ENCODE measurements at regions not wholly inside any gene's neighbourhood (a gene's known extent, or its start where the extent isn't known, plus 50 kb on each side); places are given as distances from the start of the nearest gene placed in this dataset.

DNA sequence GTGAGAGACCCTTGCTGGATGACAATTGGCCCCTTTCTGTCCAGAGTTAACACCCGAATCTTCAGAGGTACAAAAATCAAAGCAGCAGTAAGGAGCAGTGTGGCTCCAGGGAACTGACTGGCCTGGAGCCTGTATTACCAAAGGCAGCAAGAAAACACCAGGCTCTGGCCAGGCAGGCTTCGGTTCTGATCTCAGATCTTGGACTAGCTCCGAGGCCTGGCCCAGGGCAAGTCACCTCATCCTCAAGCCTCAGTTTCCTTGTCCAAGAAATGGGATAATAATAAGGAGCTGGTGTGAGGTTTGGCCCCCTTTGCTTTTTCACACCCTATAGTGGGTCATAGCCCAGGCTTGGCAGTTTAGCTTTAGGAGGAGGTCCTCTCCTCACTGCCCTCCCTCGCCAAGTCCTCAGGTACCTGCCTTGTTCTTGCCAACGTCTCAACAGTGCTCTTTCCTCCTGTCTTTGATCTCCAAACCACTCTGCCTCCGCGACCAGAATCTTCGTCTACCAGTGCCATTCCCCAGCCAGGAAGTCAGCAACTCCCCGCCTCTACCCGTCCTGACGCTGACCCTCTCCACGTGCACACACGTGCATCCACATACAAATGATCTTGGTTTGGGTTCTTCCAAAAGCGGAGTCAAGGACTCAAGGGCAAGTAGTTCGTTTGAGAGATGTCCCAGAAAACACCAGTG is 82.6 kb upstream of the TLE3 start:
- no peak overlapping the region for H3K27ac ChIP-seq
- TF ChIP-seq POLR2A (IDR thresholded peaks at IDR 0.05) (no peak), POLR2AphosphoS5 (IDR thresholded peaks at IDR 0.05) (no peak), CTCF (IDR thresholded peaks at IDR 0.05) (no peak)
- DNase-seq (ENCODE audit: low spot score) = no peak
- WGBS = 74% methylated on average over 15 of the region's 15 CpGs
- no peak overlapping the region for H3K4me3 ChIP-seq
- H3K4me1 ChIP-seq (replicated peaks) = no peaks in the 10 kb centered on the region
- intact Hi-C loops (cut with DNase I) = no loop called here
- no peaks in the 10 kb centered on the region for H3K27me3 ChIP-seq (replicated peaks; ENCODE audit: insufficient read depth)
- no peaks in the 10 kb centered on the region for H3K9me3 ChIP-seq
- H3K36me3 ChIP-seq = no peaks in the 10 kb centered on the region

GRCh38 chr15:70179309-70179892 is 81.7 kb upstream of the TLE3 start:
- no peaks in the 10 kb centered on the region for H3K4me1 ChIP-seq (replicated peaks)
- DNase-seq (ENCODE audit: low spot score) = no peak
- TF ChIP-seq CTCF (IDR thresholded peaks at IDR 0.05) = no peak
- TF ChIP-seq POLR2A (IDR thresholded peaks at IDR 0.05) = no peak
- no peak for TF ChIP-seq POLR2AphosphoS5 (IDR thresholded peaks at IDR 0.05)
- H3K27me3 ChIP-seq (replicated peaks; ENCODE audit: insufficient read depth) = no peaks in the 10 kb centered on the region
- intact Hi-C loops (cut with DNase I) = no loop called here
- no peak overlapping the region for H3K27ac ChIP-seq
- no peak overlapping the region for H3K4me3 ChIP-seq
- 91% methylated on average over 1 of the region's 1 CpG for WGBS
- H3K36me3 ChIP-seq = no peaks in the 10 kb centered on the region
- H3K9me3 ChIP-seq = no peaks in the 10 kb centered on the region

DNA sequence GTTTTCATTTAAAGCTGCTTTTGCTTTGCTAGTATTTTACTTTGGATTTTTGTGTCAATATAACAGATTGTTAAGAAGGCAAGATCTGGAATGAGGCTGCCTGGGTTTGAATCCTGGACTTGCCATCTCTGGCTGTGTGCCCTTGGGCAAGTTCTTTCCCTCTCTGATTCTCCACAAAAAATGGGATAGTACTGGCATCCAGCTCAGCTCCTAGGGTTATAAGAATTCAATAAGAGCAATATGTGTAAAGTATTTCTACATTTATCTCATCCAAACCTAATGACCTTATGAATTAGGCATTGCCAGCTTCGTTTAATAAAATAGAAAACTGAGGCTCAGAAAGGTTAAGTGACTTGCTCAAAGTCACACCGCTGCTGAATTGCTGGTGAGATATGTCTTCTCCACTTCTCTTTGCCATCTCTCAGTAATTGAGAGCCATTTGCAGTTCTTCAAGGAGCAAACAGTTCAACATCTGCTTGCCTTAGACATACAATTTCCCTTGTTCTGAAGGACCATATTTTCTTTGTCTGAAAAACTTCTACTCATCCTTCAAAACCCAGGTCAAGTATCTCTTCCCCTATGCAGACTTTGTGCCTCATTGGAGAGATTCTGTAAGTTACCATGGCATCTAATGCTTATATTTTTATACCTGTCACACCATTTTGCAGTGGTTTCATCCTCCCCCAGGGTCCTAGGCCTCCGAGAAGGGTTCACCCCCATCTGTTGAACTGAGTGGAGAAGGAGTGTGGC is 80.8 kb upstream of the TLE3 start:
- DNase-seq (ENCODE audit: low spot score) = no peak
- intact Hi-C loops (cut with DNase I) = no loop called here
- TF ChIP-seq POLR2A (IDR thresholded peaks at IDR 0.05) = no peak
- TF ChIP-seq POLR2AphosphoS5 (IDR thresholded peaks at IDR 0.05) = no peak
- TF ChIP-seq CTCF (IDR thresholded peaks at IDR 0.05) = no peak
- WGBS = 97% methylated on average over 3 of the region's 3 CpGs
- Histone ChIP-seq H3K27ac (no peak overlapping the region), H3K27me3 (replicated peaks; ENCODE audit: insufficient read depth) (no peaks in the 10 kb centered on the region), H3K4me1 (replicated peaks) (no peaks in the 10 kb centered on the region), H3K9me3 (no peaks in the 10 kb centered on the region), H3K36me3 (no peaks in the 10 kb centered on the region), H3K4me3 (no peak overlapping the region)

DNA sequence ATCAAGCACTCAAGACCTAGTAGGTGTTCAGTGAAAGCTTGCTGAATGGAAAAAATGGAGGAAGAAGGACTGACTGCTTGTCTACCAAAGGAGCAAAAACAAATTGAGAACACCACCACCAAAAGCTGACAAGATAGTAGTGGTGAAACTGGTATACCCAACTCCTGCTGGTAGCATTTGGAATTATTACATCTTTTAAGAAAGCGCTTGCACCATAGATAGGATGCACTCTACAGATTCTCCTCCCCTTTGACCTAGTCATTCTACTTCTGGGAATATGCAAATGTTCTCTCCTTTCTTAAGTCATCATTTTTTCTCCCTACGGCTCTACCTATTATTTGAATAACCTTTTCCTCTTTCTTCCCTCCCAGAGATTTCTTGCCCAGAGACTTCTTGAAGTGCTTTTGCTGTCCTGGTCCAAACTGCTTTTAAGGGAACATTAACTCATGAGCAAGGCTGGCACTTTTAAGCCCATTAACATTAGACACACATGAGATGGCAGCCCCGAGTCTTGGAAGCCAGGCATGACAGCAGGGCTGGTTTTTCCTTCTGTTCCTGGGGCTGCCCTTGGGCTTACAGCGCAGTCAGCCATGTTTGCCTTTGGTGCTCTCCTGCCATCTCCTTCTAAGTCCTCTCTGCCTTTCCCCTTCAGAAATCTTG is 75.0 kb upstream of the TLE3 start:
- Histone ChIP-seq H3K9me3 (no peaks in the 10 kb centered on the region), H3K4me1 (replicated peaks) (no peaks in the 10 kb centered on the region), H3K36me3 (no peaks in the 10 kb centered on the region), H3K27me3 (replicated peaks; ENCODE audit: insufficient read depth) (no peaks in the 10 kb centered on the region), H3K27ac (no peak overlapping the region), H3K4me3 (no peak overlapping the region)
- no peak for DNase-seq (ENCODE audit: low spot score)
- WGBS = 97% methylated on average over 4 of the region's 4 CpGs
- intact Hi-C loops (cut with DNase I) = no loop called here
- TF ChIP-seq POLR2AphosphoS5 (IDR thresholded peaks at IDR 0.05) (no peak), CTCF (IDR thresholded peaks at IDR 0.05) (no peak), POLR2A (IDR thresholded peaks at IDR 0.05) (no peak)

Data from prostate gland (tissue), 2 donors.